GM19351 (cell line): ENCODE measurements at regions not wholly inside any gene's neighbourhood (a gene's known extent, or its start where the extent isn't known, plus 50 kb on each side); places are given as distances from the start of the nearest gene placed in this dataset.

Experiments
- ATAC-seq: cut with Tn5 transposase; IDR thresholded peaks from one replicate; pipeline ENCODE4 v1.9.1; 2021; ENCODE audit warnings: mild to moderate bottlenecking, moderate library complexity; ENCODE audit not compliant: unreplicated experiment

GRCh38 chr22:49289822-49290679 lies 537.6 kb downstream of the BRD1 start:
- no peak for ATAC-seq

- ATAC-seq = no peak
These were observed 541.4 kb downstream of the BRD1 start for GRCh38 chr22:49286181-49286760.

GRCh38 chr22:49284931-49285330 lies 542.7 kb downstream of the BRD1 start:
- ATAC-seq = no peak

GRCh38 chr22:49284056-49284784 lies 543.5 kb downstream of the BRD1 start:
- no peak for ATAC-seq

GRCh38 chr22:49282596-49282995 lies 545.1 kb downstream of the BRD1 start:
- no peak for ATAC-seq

- ATAC-seq = no peak
These were observed 546.0 kb downstream of the BRD1 start for GRCh38 chr22:49281467-49282340.

GRCh38 chr22:49278340-49278739 lies 549.3 kb downstream of the BRD1 start:
- ATAC-seq = no peak

GRCh38 chr22:49276567-49276966 lies 551.1 kb downstream of the BRD1 start:
- ATAC-seq = no peak

GRCh38 chr22:49274754-49275380 lies 552.8 kb downstream of the BRD1 start:
- no peak for ATAC-seq

GRCh38 chr22:49272546-49273125 lies 555.0 kb downstream of the BRD1 start:
- ATAC-seq = no peak

GRCh38 chr22:49271831-49272230 lies 555.8 kb downstream of the BRD1 start:
- ATAC-seq = no peak

- ATAC-seq = no peak
These were observed 556.3 kb downstream of the BRD1 start for GRCh38 chr22:49271369-49271727.

- no peak for ATAC-seq
These were observed 556.9 kb downstream of the BRD1 start for GRCh38 chr22:49270595-49271368.

- ATAC-seq = no peak
These were observed 557.7 kb downstream of the BRD1 start for GRCh38 chr22:49269928-49270327.

- no peak for ATAC-seq
These were observed 558.3 kb downstream of the BRD1 start for GRCh38 chr22:49269371-49269770.

GRCh38 chr22:49268924-49269323 lies 558.7 kb downstream of the BRD1 start:
- ATAC-seq = no peak

GRCh38 chr22:49267996-49268395 lies 559.7 kb downstream of the BRD1 start:
- no peak for ATAC-seq

- no peak for ATAC-seq
These were observed 560.8 kb downstream of the BRD1 start for GRCh38 chr22:49266561-49267519.
